ENCODE measurements at regions not wholly inside any gene's neighbourhood (a gene's known extent, or its start where the extent isn't known, plus 50 kb on each side); places are given as distances from the start of the nearest gene placed in this dataset.

GRCh38 chr10:8919280-8919679 lies 864.8 kb downstream of the GATA3 start:
- no peak for DNase-seq

- no peak for DNase-seq
Observed at GRCh38 chr10:8921568-8921967, 867.1 kb downstream of the GATA3 start.

GRCh38 chr10:8923096-8923495 lies 868.6 kb downstream of the GATA3 start:
- no peak for DNase-seq

- DNase-seq, result no peak
Observed at GRCh38 chr10:8927705-8928104, 873.2 kb downstream of the GATA3 start.

GRCh38 chr10:8946451-8946850 lies 892.0 kb downstream of the GATA3 start:
- no peak for DNase-seq

GRCh38 chr10:8950978-8951377 lies 896.5 kb downstream of the GATA3 start:
- DNase-seq, result no peak

GRCh38 chr10:8951440-8952089 lies 897.1 kb downstream of the GATA3 start:
- DNase-seq, result no peak

- DNase-seq, result no peak
Observed at GRCh38 chr10:8956400-8956799, 901.9 kb downstream of the GATA3 start.

GRCh38 chr10:8962249-8962648 lies 907.8 kb downstream of the GATA3 start:
- DNase-seq, result no peak

GRCh38 chr10:8967061-8967460 lies 912.6 kb downstream of the GATA3 start:
- DNase-seq, result no peak

GRCh38 chr10:8969853-8970252 lies 915.4 kb downstream of the GATA3 start:
- DNase-seq, result no peak

- no peak for DNase-seq
Observed at GRCh38 chr10:8975535-8975934, 921.0 kb downstream of the GATA3 start.

GRCh38 chr10:8978100-8978499 lies 923.6 kb downstream of the GATA3 start:
- no peak for DNase-seq

GRCh38 chr10:8979976-8980375 lies 925.5 kb downstream of the GATA3 start:
- DNase-seq, result no peak

GRCh38 chr10:8981277-8981676 lies 926.8 kb downstream of the GATA3 start:
- no peak for DNase-seq

- DNase-seq, result no peak
Observed at GRCh38 chr10:8985651-8986050, 931.2 kb downstream of the GATA3 start.

- no peak for DNase-seq
Observed at GRCh38 chr10:8986975-8987374, 932.5 kb downstream of the GATA3 start.

GRCh38 chr10:8987712-8988111 lies 933.2 kb downstream of the GATA3 start:
- DNase-seq, result no peak

GRCh38 chr10:8990280-8990987 lies 935.9 kb downstream of the GATA3 start:
- no peak for DNase-seq

- no peak for DNase-seq
Observed at GRCh38 chr10:8992009-8992408, 937.5 kb downstream of the GATA3 start.

GRCh38 chr10:8993864-8994263 lies 939.4 kb downstream of the GATA3 start:
- no peak for DNase-seq

- no peak for DNase-seq
Observed at GRCh38 chr10:8998751-8999150, 944.3 kb downstream of the GATA3 start.

GRCh38 chr10:9003122-9003521 lies 948.6 kb downstream of the GATA3 start:
- no peak for DNase-seq

GRCh38 chr10:9004736-9005135 lies 950.2 kb downstream of the GATA3 start:
- DNase-seq, result no peak

GRCh38 chr10:9009505-9009904 lies 955.0 kb downstream of the GATA3 start:
- no peak for DNase-seq
